Activated CD8-positive, alpha-beta memory T cell treated with anti-CD3 and anti-CD28 coated beads for 1 hour (primary cell): ENCODE measurements at regions not wholly inside any gene's neighbourhood (a gene's known extent, or its start where the extent isn't known, plus 50 kb on each side); places are given as distances from the start of the nearest gene placed in this dataset.
"Not testable (repeated sequence)": the region's sequence is repeated elsewhere in the genome, so short reads cannot be mapped to it uniquely, and the experiment has no call there.

Source experiments
- DNase-seq, 2 donors: peaks; one replicate each; pipeline ENCODE4 v3.0.0-alpha.2; 2020; ENCODE audit warnings: low read depth in 1 of 2; ENCODE audit errors: extremely low read depth in 1 of 2

DNA sequence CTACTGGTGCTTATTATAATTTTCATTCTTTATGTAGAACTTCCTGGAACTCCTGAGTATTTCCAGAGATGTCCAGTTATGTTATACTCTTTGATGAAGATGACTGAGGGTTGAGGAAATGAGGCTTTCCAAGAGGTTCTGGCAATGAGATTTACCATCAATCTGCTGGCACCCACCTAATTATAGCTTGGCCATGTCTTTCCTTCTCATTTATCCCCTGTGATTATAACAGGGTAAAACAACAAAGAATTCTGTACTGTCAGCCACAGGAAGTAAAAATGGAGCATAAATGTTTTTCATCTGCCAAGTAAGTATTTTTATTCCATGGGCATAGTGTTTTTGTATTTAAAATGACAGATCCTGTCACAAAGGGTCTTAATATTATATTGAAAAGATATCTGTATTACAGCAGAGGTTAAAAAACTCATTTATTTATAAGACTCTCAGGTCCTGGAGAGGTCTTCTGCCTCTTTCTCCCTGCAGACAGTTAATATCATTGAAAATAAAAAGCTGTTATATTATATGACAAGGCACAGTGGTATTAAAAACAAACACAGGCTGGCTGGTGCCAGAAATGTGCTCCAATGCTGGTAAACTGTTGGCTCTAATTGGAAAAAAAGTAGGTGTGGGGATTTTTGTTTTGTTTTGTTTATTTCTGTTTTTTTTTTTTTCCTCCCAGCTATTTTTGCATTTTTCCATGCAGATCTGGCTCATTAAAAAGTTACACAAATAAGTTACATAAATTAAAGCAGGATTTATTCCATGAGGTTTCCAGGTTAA is 1764.1 kb upstream of the CELF4 start:
- DNase-seq: no peak

DNA sequence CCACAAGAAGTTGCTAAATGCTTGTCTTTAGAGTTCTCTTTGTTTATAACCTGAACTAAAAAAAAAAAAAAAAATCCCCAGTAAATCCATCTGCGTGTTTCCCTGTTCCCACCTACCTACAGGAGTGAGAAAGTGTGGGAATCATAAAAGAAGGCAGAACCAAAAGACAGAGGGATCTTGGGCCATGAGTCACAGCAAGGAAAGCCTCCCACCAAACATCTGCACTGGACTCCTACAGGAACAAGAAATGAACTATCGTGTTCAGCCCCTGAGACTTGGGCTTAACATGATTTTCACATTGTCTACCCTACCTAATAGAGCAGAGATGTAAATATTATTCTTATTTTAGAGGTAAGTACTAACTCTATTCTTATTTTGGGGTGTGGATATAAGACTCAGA is 1761.2 kb upstream of the CELF4 start:
- DNase-seq: no peak

DNA sequence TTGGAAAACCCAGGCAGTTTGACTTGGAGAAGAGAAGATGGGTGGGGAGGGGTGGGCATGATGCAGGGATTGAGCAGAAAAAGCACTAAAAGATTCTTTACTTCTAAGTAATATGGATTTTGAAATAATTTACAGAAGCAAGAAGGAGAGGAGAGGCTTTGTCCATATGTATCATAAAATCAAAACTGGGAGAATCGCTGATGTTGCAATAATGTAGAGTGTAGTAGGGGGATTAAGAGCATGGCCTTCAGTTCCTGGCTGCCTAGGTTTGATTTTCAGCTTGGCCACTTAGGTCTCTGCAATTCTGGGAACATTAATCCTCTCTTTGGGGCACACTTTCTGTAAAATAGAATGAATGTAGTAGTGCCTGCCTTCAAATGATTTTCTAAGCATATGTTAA is 1760.4 kb upstream of the CELF4 start:
- DNase-seq: no peak

DNA sequence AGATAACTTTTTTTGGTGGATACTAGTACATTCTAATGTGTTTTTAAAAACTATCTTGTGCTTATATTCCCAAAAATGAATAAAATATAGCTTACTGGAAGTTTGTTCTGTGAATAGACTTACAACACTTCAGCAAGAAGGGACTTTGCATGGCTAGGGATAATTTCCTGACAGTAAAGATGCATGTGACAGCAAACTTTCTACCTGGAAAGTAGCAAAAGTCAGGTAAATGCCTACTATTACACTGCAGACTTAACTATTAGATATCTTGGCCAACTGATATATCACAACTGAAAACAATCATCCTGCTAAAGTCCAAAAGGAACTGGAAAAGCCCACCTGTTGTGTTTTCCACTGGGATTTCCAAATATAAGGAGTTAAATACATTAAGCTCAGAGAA is 1753.5 kb upstream of the CELF4 start:
- DNase-seq: no peak

GRCh38 chr18:39318462-39318861 is 1752.9 kb upstream of the CELF4 start:
- no peak for DNase-seq

- no peak for DNase-seq
Measured at GRCh38 chr18:39318008-39318407, 1752.4 kb upstream of the CELF4 start.

- no peak for DNase-seq
Measured at GRCh38 chr18:39314595-39314994, 1749.0 kb upstream of the CELF4 start.

- no peak for DNase-seq
Measured at GRCh38 chr18:39313992-39314391, 1748.4 kb upstream of the CELF4 start.

DNA sequence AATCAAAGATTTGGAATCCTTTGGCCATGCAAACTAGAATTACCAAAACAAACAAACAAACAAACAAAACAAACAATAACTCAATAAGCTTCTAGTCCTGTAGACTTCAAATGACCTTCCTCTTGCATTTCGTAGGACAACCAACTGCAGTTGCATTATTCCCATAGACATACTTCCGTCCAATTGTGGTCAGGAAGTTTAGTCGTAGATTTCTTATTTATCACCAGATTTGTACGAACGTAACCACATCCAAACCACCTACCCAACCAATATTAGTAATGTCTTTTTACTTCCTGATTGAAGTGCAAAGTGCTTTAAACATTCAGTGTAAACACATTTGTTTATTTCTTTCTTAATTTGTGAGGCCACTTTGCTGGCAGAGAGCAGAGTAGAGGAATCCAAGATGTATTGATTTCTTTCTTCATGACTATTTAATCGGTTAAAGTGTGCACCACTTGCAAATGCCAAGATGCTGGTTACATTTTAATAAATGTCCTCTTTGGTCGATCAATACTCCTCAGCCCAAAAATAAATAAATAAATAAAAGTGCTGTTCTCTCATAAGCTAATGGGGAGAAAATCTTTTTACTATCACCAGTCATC is 1745.6 kb upstream of the CELF4 start:
- DNase-seq: no peak

DNA sequence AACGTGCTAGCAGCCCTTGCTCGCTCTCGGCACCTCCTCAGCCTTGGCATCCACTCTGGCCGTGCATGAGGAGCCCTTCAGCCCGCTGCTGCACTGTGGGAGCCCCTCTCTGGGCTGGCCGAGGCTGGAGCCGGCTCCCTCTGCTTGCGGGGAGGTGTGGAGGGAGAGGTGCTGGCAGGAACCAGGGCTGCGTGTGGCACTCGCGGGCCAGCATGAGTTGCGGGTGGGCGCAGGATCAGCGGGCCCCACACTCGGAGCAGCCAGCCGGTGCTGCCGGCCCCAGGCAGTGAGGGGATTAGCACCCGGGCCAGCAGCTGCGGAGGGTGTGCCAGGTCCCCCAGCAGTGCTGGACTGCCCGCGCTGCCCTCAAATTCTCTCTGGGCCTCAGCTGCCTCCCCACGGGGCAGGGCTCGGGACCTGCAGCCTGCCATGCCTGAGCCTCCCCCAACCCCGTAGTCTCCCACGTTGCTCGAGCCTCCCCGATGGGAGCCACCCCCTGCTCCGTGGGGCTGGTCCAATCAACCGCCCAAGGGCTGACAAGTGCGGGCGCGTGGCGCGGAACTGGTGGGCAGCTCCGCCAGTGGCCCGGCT is 1743.4 kb upstream of the CELF4 start:
- DNase-seq: not testable (repeated sequence)

GRCh38 chr18:39305766-39306165 is 1740.2 kb upstream of the CELF4 start:
- DNase-seq: no peak

GRCh38 chr18:39302481-39302880 is 1736.9 kb upstream of the CELF4 start:
- DNase-seq: no peak

GRCh38 chr18:39299152-39299551 is 1733.6 kb upstream of the CELF4 start:
- DNase-seq: no peak

- DNase-seq: no peak
Measured at GRCh38 chr18:39297225-39297624, 1731.6 kb upstream of the CELF4 start.

DNA sequence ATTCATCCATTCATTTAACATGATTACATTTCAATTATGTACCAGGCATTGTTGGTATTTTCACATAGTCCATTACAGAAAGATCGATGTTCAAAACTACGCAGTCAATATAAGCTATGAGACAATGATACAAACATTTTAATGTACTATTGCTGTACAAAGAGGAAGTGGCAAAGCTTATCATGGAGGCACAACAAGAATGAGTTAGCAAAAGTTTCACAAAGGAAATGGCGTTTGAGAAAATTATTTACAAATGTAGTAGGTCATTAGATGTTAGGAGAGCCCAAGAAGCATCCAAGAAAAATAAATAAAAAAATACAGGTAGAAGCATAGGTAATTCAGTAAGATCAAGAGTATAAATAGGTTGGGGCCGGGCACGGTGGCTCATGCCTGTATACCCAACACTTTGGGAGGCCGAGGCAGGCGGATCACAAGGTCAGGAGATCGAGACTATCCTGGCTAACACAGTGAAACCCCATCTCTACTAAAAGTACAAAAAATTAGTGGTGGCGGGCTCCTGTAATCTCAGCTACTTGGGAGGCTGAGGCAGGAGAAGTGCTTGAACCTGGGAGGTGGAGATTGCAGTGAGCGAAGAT is 1730.8 kb upstream of the CELF4 start:
- DNase-seq: no peak

DNA sequence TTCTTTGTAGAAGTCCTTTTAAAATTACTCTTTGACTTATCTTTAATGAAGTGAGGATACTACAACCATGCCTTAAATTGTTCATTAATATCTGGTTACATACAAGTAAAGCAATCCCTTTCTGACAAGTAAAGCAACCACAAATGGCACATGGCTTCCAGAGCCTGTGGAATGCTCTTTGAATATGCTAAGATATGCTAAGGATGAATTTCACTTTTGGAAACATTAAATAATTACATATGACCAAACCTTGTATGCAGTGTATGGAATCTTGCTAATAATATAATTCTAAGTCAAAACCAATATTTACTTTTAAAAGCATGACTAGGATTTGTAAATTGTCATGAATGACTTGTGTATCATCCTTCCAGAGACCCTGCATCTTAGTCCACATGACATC is 1711.2 kb upstream of the CELF4 start:
- no peak for DNase-seq

DNA sequence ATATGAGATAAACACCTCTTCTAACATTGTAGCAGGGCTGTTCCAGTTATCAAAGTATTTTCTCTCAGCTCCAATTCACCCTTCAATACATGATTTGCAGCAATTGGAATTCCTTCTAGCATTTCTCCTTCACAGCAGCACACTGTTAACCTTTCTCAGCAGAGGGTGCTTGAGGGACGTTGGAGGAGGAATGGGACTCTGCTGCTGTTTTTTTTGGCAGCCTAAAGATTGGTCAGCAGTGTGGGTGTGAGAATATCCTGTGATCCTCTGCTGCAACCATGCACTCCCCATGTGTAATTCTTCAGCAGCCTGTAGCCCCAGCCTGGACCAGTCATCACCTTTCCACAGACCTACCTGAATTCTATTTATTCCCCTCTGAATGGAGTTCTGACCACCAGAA is 1708.9 kb upstream of the CELF4 start:
- no peak for DNase-seq

GRCh38 chr18:39272230-39272629 is 1706.6 kb upstream of the CELF4 start:
- no peak for DNase-seq

DNA sequence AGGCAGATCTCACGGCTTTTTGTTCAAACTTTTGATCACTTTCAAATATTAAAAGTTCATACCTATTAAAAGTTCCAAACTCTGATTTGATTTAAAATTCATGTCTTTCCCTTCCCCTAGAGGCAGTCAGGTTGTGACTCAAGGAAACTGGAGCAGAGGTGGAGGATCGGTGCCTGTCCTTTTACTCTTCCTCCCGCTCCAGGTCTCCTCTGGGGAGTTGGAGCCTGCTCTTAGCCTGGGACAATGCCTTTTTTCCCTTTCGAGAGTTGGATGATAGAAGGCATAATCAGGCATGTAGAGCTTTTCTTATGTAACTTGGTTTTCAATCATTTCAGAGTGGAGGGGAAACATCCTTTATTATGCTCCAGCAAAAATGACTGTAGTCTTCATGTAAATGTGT is 1706.1 kb upstream of the CELF4 start:
- DNase-seq: no peak

- DNase-seq: no peak
Measured at GRCh38 chr18:39260565-39260964, 1695.0 kb upstream of the CELF4 start.

- no peak for DNase-seq
Measured at GRCh38 chr18:39259736-39260135, 1694.1 kb upstream of the CELF4 start.

DNA sequence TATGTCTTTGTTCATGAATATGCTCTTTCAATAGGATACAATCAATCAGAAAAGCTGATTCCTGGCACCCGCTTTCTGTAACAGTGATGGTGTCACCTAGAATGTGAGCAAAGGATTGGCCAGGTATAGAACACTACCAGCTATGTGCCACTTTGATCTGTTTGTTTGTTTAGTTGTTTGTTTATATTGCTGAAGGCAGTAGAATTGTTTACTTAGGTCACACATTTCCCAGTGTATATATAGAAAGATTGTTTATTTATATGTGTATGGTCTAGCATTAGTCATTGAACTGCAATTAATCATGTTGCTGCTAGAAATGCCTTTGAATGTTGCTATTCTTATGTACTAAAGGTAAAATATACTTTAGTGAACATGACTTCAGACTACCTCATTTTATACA is 1678.6 kb upstream of the CELF4 start:
- no peak for DNase-seq
